NCI-H2196 treated with DMSO at 0.1 percent for 48 hours (cell line): ENCODE measurements at regions not wholly inside any gene's neighbourhood (a gene's known extent, or its start where the extent isn't known, plus 50 kb on each side); places are given as distances from the start of the nearest gene placed in this dataset.
"Not testable (repeated sequence)": the region's sequence is repeated elsewhere in the genome, so short reads cannot be mapped to it uniquely, and the experiment has no call there.

ENCODE experiments used
- DNase-seq: peaks from one replicate; lab custom pipeline; 2025; ENCODE audit not compliant: unreplicated experiment; lab: John Stamatoyannopoulos, UW

DNA sequence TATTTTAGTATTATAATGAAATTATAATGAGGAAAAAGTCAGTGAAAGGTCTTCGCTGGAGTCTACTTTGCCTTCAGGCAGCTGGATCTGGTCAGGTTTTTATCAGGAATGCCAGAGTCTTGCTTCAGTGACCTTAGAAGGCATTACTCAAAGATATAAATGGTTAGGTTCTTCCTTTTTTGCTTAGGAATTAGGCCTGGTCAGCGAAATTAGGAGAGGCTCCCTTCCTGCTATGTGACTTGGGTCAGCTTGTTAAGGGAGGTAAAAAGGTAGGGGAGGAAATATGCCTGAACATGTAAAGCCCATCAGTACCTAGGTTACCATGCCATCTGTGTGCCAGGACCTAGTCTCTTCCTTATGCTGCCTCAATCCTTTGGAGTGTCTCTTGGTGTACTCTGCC lies 115.1 kb downstream of the OTOR start:
- DNase-seq: no peak

DNA sequence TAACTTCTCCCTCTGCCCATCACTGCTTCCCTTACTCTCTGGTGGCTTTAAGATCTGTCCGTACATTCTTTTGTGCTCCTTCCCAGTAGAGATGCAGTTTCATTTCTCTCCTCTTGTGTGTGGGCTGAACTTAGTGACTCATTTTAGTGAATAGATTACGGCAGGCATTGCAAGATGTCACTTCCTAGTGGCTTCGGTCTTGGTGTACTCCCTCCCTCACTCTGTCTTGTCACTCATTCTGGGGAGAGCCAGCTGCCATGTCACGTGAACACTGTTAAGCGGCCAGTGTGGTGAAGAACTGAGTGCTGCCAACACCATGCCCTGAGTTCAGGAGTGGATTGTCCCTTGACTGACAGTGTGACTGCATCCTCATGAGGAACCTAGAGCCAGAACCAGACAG lies 115.9 kb downstream of the OTOR start:
- DNase-seq: no peak

DNA sequence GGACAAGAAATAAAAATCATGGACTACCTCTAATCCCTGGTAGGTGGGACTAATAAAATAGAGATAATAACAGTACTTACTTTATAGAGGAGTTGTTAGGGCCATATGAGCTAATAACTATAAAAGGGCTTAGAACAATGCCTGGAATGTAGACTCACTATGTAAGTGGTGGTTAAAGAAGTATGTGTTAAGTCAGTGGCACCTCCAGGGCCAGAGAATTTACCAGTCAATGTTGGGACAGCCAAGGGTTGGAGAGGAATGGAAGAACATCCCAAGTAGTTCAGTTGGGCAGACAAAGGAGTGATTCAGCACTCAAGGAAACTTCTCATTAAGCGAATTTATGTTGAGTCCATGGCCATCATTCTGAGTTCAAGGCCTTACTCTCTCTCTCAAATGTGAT lies 116.8 kb downstream of the OTOR start:
- no peak for DNase-seq

DNA sequence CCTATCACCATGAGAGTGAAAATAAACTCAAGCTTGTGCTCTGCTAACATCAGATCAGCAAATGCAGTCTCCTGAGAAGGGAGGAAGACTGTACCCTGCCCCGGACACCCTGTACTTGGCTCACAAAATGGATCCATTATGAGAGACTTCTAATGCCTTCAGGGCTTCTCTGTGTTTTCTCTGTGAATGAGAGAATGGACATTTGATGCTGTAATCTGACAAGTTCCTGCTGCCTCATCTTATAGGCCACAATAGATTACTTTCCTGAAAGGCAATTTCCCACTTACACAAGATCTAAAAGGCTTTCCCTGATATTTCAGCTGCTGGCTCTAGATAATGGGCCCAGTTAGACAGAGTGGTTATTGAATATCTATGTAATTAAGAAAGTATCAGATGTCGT lies 117.2 kb downstream of the OTOR start:
- DNase-seq: no peak

DNA sequence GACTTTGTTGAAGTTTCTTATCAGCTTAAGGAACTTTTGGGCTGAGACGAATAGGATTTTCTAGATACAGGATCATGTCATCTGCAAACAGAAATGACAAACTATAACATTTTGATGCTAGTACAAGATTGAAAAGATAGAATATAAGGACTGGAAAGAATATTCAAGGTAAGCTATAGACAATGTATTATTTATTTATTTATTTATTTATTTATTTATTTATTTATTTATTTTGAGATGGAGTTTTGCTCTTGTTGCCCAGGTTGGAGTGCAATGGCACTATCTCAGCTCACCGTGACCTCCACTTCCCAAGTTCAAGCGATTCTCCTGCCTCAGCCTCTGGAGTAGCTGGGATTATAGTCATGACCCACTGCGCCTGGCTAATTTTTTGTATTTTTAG lies 125.0 kb downstream of the OTOR start:
- not testable (repeated sequence) for DNase-seq

DNA sequence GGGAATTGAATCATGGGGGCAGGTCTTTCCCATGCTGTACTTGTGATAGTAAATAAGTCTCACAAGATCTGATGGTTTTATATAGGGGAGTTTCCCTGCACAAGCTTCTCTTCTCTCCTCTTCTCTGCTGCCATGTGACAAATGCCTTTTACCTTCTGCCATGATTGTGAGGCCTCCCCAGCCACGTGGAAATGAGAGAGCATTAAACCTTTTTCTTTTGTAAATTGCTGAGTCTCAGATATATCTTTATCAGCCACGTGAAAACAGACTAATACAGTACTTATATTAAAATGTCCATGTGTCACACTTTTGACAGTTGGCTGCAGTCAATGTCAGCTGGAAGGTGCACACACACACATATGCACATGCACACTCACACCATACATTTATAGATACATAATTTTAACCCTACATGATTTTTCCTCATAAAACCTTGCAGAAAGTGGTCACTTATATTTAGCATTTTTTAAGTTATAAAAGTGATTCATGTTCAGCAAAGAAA lies 128.9 kb downstream of the OTOR start:
- no peak for DNase-seq

DNA sequence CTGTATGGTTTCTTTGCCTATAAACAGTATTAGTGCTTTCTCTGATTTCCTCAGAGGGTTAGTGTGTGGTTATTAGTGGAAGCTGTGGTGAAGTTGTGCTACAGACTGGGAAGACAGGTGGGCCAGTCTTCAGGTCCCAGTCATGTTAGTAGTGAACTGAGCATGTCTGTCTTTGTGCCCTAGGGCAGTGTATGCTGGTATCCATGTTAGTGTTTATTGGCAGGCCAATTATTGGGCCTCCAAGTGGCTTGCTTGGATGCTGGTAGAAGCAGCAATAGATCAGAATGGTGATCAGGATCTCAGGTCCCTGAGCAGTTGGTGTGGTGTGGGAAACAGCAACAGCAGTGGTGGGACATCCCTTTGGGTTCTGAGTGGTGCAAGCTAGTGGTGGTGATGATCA lies 137.6 kb downstream of the OTOR start:
- no peak for DNase-seq

DNA sequence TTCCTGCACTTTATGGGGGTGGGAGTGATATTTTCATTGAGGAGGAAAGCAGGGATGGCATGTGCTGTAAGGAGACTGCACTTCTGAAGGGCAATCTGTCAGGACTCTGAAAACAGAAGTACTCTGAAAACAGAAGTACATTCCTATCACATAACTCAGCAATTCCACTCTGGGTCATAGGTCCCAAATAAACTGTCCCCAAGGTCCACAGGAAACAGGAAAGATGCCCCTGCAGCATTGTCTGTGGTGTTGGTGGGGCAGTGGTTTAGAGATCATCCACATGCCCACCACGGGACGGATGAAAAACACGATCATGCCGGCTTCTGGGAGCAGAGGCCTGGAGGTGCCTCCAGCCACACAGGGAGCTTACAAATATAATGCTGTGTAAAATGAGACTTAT lies 150.3 kb downstream of the OTOR start:
- DNase-seq: no peak

DNA sequence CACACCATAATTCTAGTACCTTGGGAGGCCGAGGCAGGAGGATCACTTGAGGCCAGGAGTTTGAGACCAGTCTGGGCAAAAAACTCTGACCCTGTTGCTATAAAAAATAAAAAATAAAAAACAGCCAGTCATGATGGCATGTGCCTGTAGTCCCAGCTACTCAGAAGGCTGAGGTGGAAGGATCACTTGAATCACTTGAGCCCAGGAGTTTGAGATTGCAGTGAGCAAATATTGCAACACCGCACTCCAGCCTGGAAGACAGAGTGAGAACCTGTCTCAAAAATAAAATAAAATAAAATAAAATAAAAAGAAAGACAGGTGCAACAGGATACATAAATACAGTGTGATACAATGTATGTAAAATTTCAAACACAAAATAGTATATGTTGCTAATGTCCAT lies 154.5 kb downstream of the OTOR start:
- no peak for DNase-seq

DNA sequence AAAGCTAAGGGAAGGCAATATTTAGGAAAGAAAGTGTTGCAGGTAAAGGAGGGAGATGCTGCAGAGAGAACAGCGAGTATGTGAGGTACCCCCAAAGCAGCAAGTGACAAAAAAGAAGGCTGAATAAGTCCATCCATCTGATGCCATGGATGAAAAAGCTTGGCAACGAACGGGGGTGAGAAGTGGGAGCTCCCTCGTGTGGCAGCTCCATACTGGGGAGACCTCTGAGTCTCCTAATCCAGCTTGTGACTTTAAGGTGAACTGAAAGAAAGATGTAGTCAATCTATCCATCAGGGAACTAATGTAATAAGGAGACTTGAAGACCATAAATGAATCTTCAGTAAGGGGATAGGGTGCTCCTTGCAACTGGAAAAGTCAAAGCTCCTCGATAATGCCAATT lies 156.6 kb downstream of the OTOR start:
- DNase-seq: no peak

DNA sequence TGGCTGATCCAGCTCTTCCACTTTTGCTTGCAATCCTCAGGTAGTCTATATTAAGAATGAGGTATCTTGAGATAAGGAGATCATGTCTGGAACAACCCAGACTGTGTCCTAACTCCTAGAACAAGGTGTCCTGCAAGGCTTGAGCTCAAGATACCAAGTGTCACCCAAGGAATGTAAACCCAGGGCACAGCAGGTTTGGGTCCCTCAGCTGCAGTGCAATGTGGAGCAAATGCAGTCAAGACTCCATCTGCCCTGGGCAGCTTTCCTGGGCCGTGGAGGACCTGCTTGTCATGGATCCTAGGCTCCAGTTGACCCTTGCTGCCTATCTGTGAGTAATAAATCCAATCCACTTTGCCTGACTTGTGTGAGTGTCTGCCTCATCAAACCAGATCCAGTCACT lies 166.1 kb downstream of the OTOR start:
- no peak for DNase-seq

DNA sequence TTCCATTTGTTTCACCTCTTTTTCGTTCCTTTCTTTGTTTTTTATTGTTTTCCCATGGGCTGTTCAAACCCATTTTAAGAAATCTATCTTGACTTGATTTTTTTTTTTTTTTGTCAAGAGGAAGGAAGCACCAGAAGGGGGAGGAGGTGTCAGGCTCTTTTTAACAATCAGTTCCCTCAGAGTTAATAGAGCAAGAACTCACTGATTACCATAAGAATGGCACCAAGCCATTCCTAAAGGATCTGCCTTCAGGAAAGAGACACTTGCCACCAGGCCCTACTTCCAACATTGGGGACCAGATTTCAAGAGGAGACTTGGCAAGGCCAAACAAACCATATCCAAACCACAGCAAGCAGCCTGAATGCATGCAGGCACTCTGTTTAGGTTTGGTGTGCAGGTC lies 168.0 kb downstream of the OTOR start:
- DNase-seq: no peak

DNA sequence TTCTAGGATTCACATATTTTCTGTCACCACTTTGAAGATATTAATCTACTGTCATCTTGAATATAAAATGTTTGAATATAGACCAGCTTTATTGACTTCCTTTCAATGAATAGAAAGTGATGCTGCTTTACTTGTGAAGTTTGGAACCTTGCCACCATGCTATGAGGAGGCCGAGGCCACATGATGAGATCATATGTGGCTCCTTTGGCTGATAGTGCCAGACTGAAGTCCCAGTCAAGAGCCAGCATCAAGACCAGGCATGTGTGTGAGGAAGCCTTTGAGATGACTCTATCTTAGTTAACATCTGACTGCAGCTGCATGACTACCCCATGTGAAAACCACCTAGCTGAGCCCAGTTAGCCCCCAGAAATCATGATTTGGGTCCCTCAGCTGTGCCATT lies 169.5 kb downstream of the OTOR start:
- peak; percentile 12 for DNase-seq

DNA sequence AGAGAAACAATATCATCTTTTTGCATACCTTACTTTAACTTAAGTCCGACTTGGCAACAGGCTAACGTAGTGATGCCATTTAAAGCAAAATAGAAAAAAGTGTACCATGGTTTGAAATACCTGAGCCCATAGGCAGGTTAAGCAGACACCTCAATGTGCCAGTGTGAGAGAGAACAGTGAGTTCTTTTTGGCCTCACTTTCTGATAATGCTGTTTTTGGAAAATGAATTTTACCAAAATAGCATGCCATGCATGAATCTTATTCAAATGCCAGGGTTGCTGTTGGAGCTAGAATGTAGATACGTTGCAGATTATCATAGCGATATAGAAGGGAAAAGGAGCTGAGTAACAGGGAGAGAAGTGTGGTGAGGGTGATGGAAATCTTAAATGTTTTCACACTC lies 170.2 kb downstream of the OTOR start:
- no peak for DNase-seq

DNA sequence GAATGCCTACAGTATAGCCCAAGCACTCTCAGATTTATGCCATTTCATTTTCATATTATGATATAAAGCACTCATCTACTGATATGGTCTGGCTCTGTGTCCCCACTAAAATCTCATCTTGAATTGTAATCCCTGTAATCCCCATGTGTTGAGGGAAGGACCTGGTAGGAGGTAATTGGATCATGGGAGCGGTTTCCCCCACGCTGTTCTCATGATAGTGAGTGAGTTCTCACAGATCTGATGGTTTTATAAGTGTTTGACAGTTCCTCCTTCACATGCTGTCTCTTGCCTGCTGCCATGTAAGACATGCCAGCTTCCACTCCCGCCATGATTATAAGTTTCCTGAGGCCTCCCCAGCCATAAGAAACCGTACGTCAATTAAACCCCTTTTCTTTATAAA lies 171.7 kb downstream of the OTOR start:
- no peak for DNase-seq

DNA sequence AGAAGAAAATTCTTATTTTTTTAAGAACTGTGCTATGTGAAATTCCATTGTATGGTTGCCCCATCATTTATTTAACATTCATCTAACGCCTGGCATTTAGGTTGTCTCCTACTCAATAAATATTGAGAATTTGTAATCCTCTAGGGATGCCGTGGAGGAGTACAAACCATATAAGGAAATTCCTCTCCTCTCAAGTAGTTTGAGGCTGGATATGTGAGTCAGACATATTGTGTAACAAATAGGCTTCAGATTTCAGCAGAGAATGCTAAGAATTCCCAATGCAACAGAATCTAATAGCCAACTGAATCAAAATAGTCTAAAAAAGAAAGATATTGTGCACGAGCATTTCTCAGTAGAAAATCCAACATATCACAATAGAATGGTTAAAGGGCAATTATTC lies 174.7 kb downstream of the OTOR start:
- peak; percentile 23 for DNase-seq

DNA sequence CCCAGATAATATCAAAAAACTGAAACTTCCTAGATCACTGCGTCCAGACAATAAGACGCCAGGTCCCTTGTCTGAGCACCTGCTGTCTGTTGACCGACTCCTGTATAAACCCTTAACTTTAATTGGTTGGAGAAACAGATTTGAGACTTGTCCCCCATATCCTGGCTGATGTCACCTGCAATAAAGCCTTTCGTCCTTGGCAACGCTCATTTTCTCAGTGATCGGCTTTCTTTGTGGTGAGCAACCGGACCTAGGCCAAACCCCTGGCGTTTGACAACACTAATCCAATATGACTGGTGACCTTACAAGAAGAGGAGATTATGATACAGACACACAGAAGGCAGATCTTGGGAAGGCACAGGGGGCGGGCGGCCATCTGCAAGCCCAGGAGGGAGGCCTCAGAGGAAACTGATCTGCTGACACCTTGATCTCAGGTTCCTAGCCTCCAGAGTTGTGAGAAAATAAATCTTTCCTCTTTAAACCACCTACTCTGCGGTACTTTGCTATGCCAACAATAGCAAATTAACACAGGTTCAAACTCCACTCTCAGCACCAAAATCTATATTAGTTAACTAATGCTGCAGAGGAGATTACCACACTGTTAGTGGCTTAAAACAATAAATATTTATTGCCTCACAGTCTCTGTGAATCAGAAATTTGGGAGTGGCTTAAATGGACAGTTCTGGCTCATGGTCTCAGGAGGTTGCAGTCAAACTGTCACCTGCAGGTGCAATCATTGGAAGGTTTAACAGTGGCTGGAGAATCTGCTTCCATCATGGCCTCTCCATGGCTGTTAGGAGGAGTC lies 178.7 kb downstream of the OTOR start:
- DNase-seq: peak; percentile 73

DNA sequence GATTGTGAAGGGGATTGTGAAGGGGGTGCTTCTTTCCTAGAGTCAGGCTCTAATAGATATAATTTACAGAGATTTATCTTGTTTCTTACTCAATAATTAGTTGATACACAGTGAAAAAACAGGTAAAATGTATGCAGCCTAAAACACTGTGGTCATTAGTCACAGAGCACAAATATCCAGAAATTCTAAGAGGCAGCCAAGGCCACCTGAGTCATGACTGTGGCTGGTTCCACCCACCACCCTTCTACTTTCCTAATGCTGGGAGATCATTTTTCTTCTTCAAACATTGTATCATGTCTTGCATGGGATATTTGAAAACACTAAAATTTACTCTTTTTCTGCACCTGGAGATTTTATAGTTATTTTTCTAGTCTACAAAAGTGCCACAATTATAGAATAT lies 181.6 kb downstream of the OTOR start:
- no peak for DNase-seq

DNA sequence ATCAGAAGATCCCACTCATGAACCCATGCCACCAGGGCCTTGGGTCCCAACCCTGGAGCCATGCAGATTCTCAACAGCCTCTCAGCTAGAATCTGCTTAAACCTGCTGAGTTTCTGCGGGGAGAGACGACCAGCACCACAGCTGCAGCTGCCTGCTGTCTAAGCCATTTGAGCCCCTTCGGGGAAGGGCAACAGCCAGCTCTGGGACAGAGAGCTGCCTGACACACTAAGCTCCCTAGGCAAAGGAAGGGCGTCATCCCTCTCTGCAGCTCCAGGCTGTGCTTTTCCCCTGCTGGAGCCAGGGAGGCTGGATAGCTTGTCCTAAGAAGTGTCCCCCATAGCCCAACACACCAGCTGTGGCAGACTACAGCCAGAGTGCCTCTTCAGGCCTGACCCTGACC lies 182.5 kb downstream of the OTOR start:
- no peak for DNase-seq

DNA sequence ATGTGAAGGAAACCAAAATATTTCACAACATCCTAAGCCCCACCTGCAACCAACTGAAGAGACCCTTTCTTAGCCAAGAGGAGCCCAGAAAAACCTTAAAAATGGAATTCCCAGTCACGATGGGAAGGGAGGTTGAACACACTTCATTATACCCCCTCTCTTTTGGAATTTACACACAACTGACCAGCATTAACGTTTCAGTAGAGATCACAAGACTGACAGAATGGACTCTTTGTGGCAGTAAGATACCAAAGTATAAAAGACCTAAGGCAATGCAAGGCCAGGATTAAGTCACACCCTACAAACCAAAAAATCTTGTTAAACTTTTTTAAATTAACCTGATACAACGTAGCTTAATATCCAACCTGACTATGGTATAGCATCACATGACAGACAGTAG lies 190.9 kb downstream of the OTOR start:
- DNase-seq: no peak

DNA sequence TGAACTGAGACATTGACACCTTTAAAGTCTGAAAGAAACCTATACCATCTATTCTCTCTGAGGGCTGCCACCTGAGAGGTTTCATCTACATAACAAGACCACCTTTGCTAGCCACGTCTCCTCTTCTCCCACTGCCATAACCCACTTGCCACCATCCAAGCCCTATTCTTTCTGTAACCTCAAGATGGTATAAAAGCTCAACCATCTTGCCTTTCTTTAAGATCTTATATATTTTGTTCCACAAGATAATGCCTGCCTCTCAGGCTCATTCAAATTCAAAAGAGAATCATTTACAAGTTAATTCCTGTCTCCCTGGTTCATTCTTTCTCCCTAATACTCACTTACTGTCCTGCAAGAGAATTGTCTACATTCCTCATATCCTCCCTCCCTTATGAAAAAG lies 192.5 kb downstream of the OTOR start:
- DNase-seq: no peak

DNA sequence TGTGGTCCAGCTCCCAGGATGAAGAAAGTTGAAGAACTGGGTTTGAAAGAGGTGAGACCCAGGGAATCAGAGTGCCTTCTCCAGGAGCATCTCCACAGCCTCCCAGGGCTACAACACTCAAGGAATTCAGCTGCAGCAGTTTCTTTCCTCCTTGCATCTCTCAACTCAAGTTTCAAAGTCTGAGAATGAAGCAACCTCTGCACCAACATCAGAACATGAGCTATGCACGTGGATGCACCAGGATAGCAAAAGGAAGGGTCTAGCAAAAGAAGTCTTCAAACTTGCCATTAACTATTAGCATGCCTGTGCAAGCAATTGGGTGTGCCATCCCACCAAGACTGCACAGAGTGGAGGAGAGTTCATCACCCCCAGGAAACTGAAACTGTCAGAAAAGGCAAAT lies 193.9 kb downstream of the OTOR start:
- no peak for DNase-seq

DNA sequence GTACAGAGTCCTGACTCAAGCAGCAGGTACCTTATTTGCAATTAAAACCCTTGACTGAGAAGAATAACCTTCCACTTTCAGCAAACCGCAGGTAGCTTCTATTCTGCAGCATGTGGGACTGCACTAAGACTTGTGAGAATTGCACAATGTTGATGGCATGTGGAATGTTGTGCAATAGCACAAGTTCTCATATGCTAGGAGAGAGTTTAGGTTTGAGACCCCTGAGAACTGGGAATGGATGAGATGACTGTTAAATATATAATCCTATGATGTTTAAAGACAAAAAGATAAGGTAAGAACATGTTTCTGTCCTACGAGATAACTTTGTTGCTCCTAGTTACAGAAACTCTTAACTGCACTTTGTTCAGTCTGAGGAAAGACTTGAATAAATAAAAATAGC lies 194.6 kb downstream of the OTOR start:
- no peak for DNase-seq
